ENCODE measurements at regions not wholly inside any gene's neighbourhood (a gene's known extent, or its start where the extent isn't known, plus 50 kb on each side); places are given as distances from the start of the nearest gene placed in this dataset.

GRCh38 chr18:69176741-69177140 is 223.9 kb upstream of the DOK6 start:
- intact Hi-C loops (cut with micrococcal nuclease) = no loop called here
- no peaks in the 10 kb centered on the region for H3K9me3 Mint-ChIP-seq
- H3K4me1 Mint-ChIP-seq (ENCODE audit: low read depth) = no peaks in the 10 kb centered on the region
- no peak overlapping the region for H3K4me3 Mint-ChIP-seq
- H3K27me3 Mint-ChIP-seq = no peaks in the 10 kb centered on the region
- no peak overlapping the region for H3K27ac Mint-ChIP-seq
- ChIA-PET CTCF (no interaction called here), POLR2A (no interaction called here)
- DNase-seq (no peak), ATAC-seq (no peak)
- no peaks in the 10 kb centered on the region for H3K36me3 Mint-ChIP-seq (ENCODE audit: low read depth)
- TF ChIP-seq CTCF (IDR thresholded peaks at IDR 0.05) = no peak

GRCh38 chr18:69177702-69178101 is 223.0 kb upstream of the DOK6 start:
- no peaks in the 10 kb centered on the region for H3K9me3 Mint-ChIP-seq
- intact Hi-C loops (cut with micrococcal nuclease) = no loop called here
- H3K4me3 Mint-ChIP-seq = no peak overlapping the region
- no peaks in the 10 kb centered on the region for H3K36me3 Mint-ChIP-seq (ENCODE audit: low read depth)
- no peaks in the 10 kb centered on the region for H3K27me3 Mint-ChIP-seq
- H3K27ac Mint-ChIP-seq = no peak overlapping the region
- no peaks in the 10 kb centered on the region for H3K4me1 Mint-ChIP-seq (ENCODE audit: low read depth)
- DNase-seq (no peak), ATAC-seq (no peak)
- CTCF ChIA-PET = no interaction called here
- POLR2A ChIA-PET = no interaction called here
- TF ChIP-seq CTCF (IDR thresholded peaks at IDR 0.05) = no peak

GRCh38 chr18:69186162-69186561 is 214.5 kb upstream of the DOK6 start:
- intact Hi-C loops (cut with micrococcal nuclease) = no loop called here
- POLR2A ChIA-PET = no interaction called here
- Mint-ChIP-seq H3K4me1 (ENCODE audit: low read depth) (no peaks in the 10 kb centered on the region), H3K36me3 (ENCODE audit: low read depth) (no peaks in the 10 kb centered on the region), H3K27ac (no peak overlapping the region), H3K4me3 (no peak overlapping the region), H3K9me3 (no peaks in the 10 kb centered on the region), H3K27me3 (no peaks in the 10 kb centered on the region)
- CTCF ChIA-PET = no interaction called here
- DNase-seq (no peak), ATAC-seq (no peak)
- TF ChIP-seq CTCF (IDR thresholded peaks at IDR 0.05) = no peak

GRCh38 chr18:69196336-69196735 is 204.4 kb upstream of the DOK6 start:
- intact Hi-C loops (cut with micrococcal nuclease) = no loop called here
- H3K9me3 Mint-ChIP-seq = no peaks in the 10 kb centered on the region
- CTCF ChIA-PET = interaction anchor here (0.9 kb wide), 1 partner anchor 10 kb away, joined by 4 read pairs; no protein-coding TSS in a partner anchor

GRCh38 chr18:69205925-69206324 is 194.8 kb upstream of the DOK6 start:
- Mint-ChIP-seq H3K4me1 (ENCODE audit: low read depth) (no peaks in the 10 kb centered on the region), H3K4me3 (no peak overlapping the region), H3K36me3 (ENCODE audit: low read depth) (no peaks in the 10 kb centered on the region), H3K27me3 (peaks cover 1% of the 10 kb centered on the region), H3K9me3 (no peaks in the 10 kb centered on the region), H3K27ac (no peak overlapping the region)
- CTCF ChIA-PET = interaction anchor here (0.9 kb wide), 1 partner anchor 10 kb away, joined by 4 read pairs; no protein-coding TSS in a partner anchor
- intact Hi-C loops (cut with micrococcal nuclease) = no loop called here
- no peak for TF ChIP-seq CTCF (IDR thresholded peaks at IDR 0.05)
- ATAC-seq = no peak
- DNase-seq = no peak
- POLR2A ChIA-PET = no interaction called here

More at GRCh38 chr18:69196336-69196735, 204.4 kb upstream of the DOK6 start:
- Mint-ChIP-seq H3K4me1 (ENCODE audit: low read depth) (no peaks in the 10 kb centered on the region), H3K27me3 (no peaks in the 10 kb centered on the region), H3K36me3 (ENCODE audit: low read depth) (no peaks in the 10 kb centered on the region), H3K4me3 (no peak overlapping the region), H3K27ac (no peak overlapping the region)
- no peak for DNase-seq
- POLR2A ChIA-PET = no interaction called here
- no peak for TF ChIP-seq CTCF (IDR thresholded peaks at IDR 0.05)
- ATAC-seq = no peak

Data from activated CD8-positive, alpha-beta T cell treated with anti-CD3 and anti-CD28 coated beads for 36 hours (primary cell).